Fibroblast of skin of left biceps (primary cell): ENCODE measurements at regions not wholly inside any gene's neighbourhood (a gene's known extent, or its start where the extent isn't known, plus 50 kb on each side); places are given as distances from the start of the nearest gene placed in this dataset.

Experiments
- DNase-seq, 2 experiments: peaks; one replicate each; pipeline ENCODE4 v3.0.0-alpha.2; 2013; ENCODE audit warnings: low read depth in 2 of 2

- DNase-seq: no peak
Measured at GRCh38 chr6:47360388-47360787, 50.7 kb upstream of the TNFRSF21 start.

GRCh38 chr6:47362857-47363461 is 53.3 kb upstream of the TNFRSF21 start:
- no peak for DNase-seq

- no peak for DNase-seq
Measured at GRCh38 chr6:47363736-47364135, 54.0 kb upstream of the TNFRSF21 start.

- no peak for DNase-seq
Measured at GRCh38 chr6:47366335-47366890, 56.7 kb upstream of the TNFRSF21 start.

GRCh38 chr6:47371139-47371869 is 61.6 kb upstream of the TNFRSF21 start:
- no peak for DNase-seq

- no peak for DNase-seq
Measured at GRCh38 chr6:47371870-47372255, 62.2 kb upstream of the TNFRSF21 start.

- DNase-seq: no peak
Measured at GRCh38 chr6:47372318-47372717, 62.6 kb upstream of the TNFRSF21 start.

GRCh38 chr6:47375426-47375825 is 65.7 kb upstream of the TNFRSF21 start:
- DNase-seq: no peak

- DNase-seq: no peak
Measured at GRCh38 chr6:47376930-47377329, 67.2 kb upstream of the TNFRSF21 start.

- no peak for DNase-seq
Measured at GRCh38 chr6:47377971-47378370, 68.3 kb upstream of the TNFRSF21 start.

- DNase-seq: no peak
Measured at GRCh38 chr6:47379328-47379727, 69.6 kb upstream of the TNFRSF21 start.

GRCh38 chr6:47380251-47380650 is 70.5 kb upstream of the TNFRSF21 start:
- DNase-seq: no peak

GRCh38 chr6:47381036-47381435 is 71.3 kb upstream of the TNFRSF21 start:
- DNase-seq: no peak

- no peak for DNase-seq
Measured at GRCh38 chr6:47383360-47383759, 73.7 kb upstream of the TNFRSF21 start.

GRCh38 chr6:47391675-47392074 is 82.0 kb upstream of the TNFRSF21 start:
- no peak for DNase-seq

- DNase-seq: no peak
Measured at GRCh38 chr6:47392251-47392650, 82.5 kb upstream of the TNFRSF21 start.

- DNase-seq: no peak
Measured at GRCh38 chr6:47396401-47397069, 81.1 kb upstream of the CD2AP start.

- DNase-seq: no peak
Measured at GRCh38 chr6:47400581-47400980, 77.0 kb upstream of the CD2AP start.

- DNase-seq: no peak
Measured at GRCh38 chr6:47402081-47402480, 75.5 kb upstream of the CD2AP start.

GRCh38 chr6:47403056-47403455 is 74.5 kb upstream of the CD2AP start:
- DNase-seq: no peak

- no peak for DNase-seq
Measured at GRCh38 chr6:47403801-47404200, 73.8 kb upstream of the CD2AP start.

- no peak for DNase-seq
Measured at GRCh38 chr6:47404435-47404834, 73.2 kb upstream of the CD2AP start.

GRCh38 chr6:47405273-47405672 is 72.3 kb upstream of the CD2AP start:
- no peak for DNase-seq
